GM12878 (cell line): ENCODE measurements at regions not wholly inside any gene's neighbourhood (a gene's known extent, or its start where the extent isn't known, plus 50 kb on each side); places are given as distances from the start of the nearest gene placed in this dataset.

Source experiments
- ATAC-seq: fragments of 200-7000 bp; cut with Tn5 transposase; 3 replicates; pipeline ENCODE4 v1.9.1; 2020; ENCODE audit warnings: mild to moderate bottlenecking, moderate library complexity
- BruUV-seq: library from RNA; stranded (reverse); fragments of 400-500 nt; replicated peaks from 2 replicates; lab custom pipeline; 2021; lab: Mats Ljungman, UMichigan
- CTCF ChIA-PET: fragments of 300-600 bp; sonication (Branson Sonifier 250); formaldehyde crosslinking; extraction: SDS; loops from one replicate; lab custom pipeline; 2021; ENCODE audit warnings: inconsistent platforms; lab: Yijun Ruan, JAX
- POLR2A ChIA-PET: fragments of 350-600 bp; formaldehyde crosslinking; extraction: SDS; loops from one replicate; lab custom pipeline; 2021; ENCODE audit warnings: inconsistent platforms; lab: Charles Lee
- RAD21 ChIA-PET: fragments of 300-600 bp; sonication (Branson Sonifier 250); formaldehyde crosslinking; loops from one replicate; lab custom pipeline; 2023; ENCODE audit warnings: antibody characterized with exemption; ENCODE audit not compliant: unreplicated experiment; lab: Charles Lee
- SMC1A ChIA-PET: fragments of 300-600 bp; sonication (Branson Sonifier 250); formaldehyde crosslinking; loops from one replicate; lab custom pipeline; 2023; ENCODE audit not compliant: unreplicated experiment, uncharacterized antibody; lab: Charles Lee
- DNase-seq: peaks from one replicate; pipeline ENCODE4 v3.0.0-alpha.2; 2011; ENCODE audit warnings: low read depth, low spot score
- FAIRE-seq: peaks from 3 replicates; lab custom pipeline; 2011; peaks lifted over from hg19 to GRCh38; lab: Jason Lieb, UNC
- H2AFZ ChIP-seq: 2 replicates; pipeline ENCODE4 v1.6.0; 2011; ENCODE audit warnings: low read depth, low read length, control low read depth; ENCODE audit not compliant: control insufficient read depth
- H3K27ac ChIP-seq: 2 replicates; pipeline ENCODE4 v1.5.1; 2011; ENCODE audit warnings: control low read depth; ENCODE audit not compliant: control insufficient read depth, insufficient read depth
- H3K27me3 ChIP-seq, 2 experiments: replicated peaks in 1 of 2; 2 replicates each; pipeline versions ENCODE4 v1.6.0 to v1.6.1; 2011; ENCODE audit warnings: low read length in 1 of 2; ENCODE audit not compliant: control insufficient read depth in 2 of 2, insufficient read depth in 2 of 2
- H3K36me3 ChIP-seq, 2 experiments: 2 replicates each; pipeline ENCODE4 v1.5.1; 2011; ENCODE audit warnings: low read length in 1 of 2; ENCODE audit not compliant: control insufficient read depth in 2 of 2, insufficient read depth in 2 of 2
- H3K4me1 ChIP-seq: 2 replicates; pipeline ENCODE4 v1.6.1; 2011; ENCODE audit warnings: mild to moderate bottlenecking, low read length, moderate library complexity, mixed read lengths; ENCODE audit not compliant: control insufficient read depth, insufficient read depth
- H3K4me2 ChIP-seq: 2 replicates; pipeline ENCODE4 v1.6.0; 2011; ENCODE audit warnings: control low read depth; ENCODE audit not compliant: control insufficient read depth, insufficient read depth
- H3K4me3 ChIP-seq: fragments of 200-600 bp; sonication (generic); 2 replicates; pipeline ENCODE4 v1.5.1; 2016
- H3K79me2 ChIP-seq: 2 replicates; pipeline ENCODE4 v1.6.0; 2011; ENCODE audit warnings: low read length; ENCODE audit not compliant: control insufficient read depth, insufficient read depth
- H3K9ac ChIP-seq: 2 replicates; pipeline ENCODE4 v1.8.0; 2011; ENCODE audit warnings: low read length, control low read depth, mixed read lengths; ENCODE audit not compliant: control insufficient read depth, insufficient read depth
- H3K9me3 ChIP-seq: replicated peaks from 3 replicates; pipeline ENCODE4 v1.5.1; 2011; ENCODE audit warnings: mild to moderate bottlenecking, low read length; ENCODE audit not compliant: control insufficient read depth, insufficient read depth
- H4K20me1 ChIP-seq: 2 replicates; pipeline ENCODE4 v1.6.0; 2011; ENCODE audit not compliant: control insufficient read depth, insufficient read depth
- BCL11A ChIP-seq: IDR thresholded peaks from 2 replicates; pipeline ENCODE4 v1.6.1; 2011; ENCODE audit warnings: low read depth, low read length
- EZH2 ChIP-seq: IDR thresholded peaks from 2 replicates; pipeline ENCODE4 v1.6.1; 2012; ENCODE audit warnings: low read depth, mild to moderate bottlenecking, control low read depth, inconsistent platforms, low read length, borderline replicate concordance; ENCODE audit not compliant: control insufficient read depth
- IKZF1 ChIP-seq: fragments of 450-650 bp; conservative IDR thresholded peaks from 2 replicates; pipeline ENCODE4 v1.6.1; 2017; ENCODE audit warnings: antibody characterized with exemption, mild to moderate bottlenecking
- MEF2B ChIP-seq: fragments of 450-650 bp; IDR thresholded peaks from 2 replicates; pipeline ENCODE4 v1.6.1; 2018; ENCODE audit warnings: mild to moderate bottlenecking, moderate library complexity; ENCODE audit not compliant: partially characterized antibody, poor library complexity, severe bottlenecking
- NBN ChIP-seq: fragments of 450-650 bp; IDR thresholded peaks from 2 replicates; pipeline ENCODE4 v1.6.1; 2016
- PBX3 ChIP-seq: IDR thresholded peaks from 2 replicates; pipeline ENCODE4 v1.6.1; 2011; ENCODE audit warnings: mild to moderate bottlenecking, low read depth, low read length, moderate library complexity; ENCODE audit not compliant: insufficient replicate concordance
- PML ChIP-seq: IDR thresholded peaks from 2 replicates; pipeline ENCODE4 v1.6.1; 2012; ENCODE audit warnings: low read length, inconsistent platforms
- RELB ChIP-seq: fragments of 450-650 bp; IDR thresholded peaks from 2 replicates; pipeline ENCODE4 v1.6.1; 2017; ENCODE audit warnings: low read depth, mild to moderate bottlenecking, moderate library complexity
- RUNX3 ChIP-seq: IDR thresholded peaks from 2 replicates; pipeline ENCODE4 v1.6.1; 2012; ENCODE audit warnings: low read length, inconsistent platforms
- SUPT20H ChIP-seq: IDR thresholded peaks from 2 replicates; pipeline ENCODE4 v1.6.1; 2011; ENCODE audit warnings: low read depth, mild to moderate bottlenecking, low read length, moderate library complexity, borderline replicate concordance; ENCODE audit not compliant: control insufficient read depth
- ZBTB11 ChIP-seq: fragments of 450-650 bp; formaldehyde crosslinking; IDR thresholded peaks from 2 replicates; pipeline ENCODE4 v1.5.0; 2022; ENCODE audit warnings: mild to moderate bottlenecking, missing genetic modification characterization
- WGBS: methylation state at CpG from one replicate; pipeline ENCODE4 v1.1.6; 2016; ENCODE audit warnings: low lambda C conversion rate; ENCODE audit not compliant: insufficient replicate concordance, insufficient coverage; ENCODE audit errors: missing lambda C conversion rate; 5-methylcytosine and 5-hydroxymethylcytosine counted together
- in situ Hi-C: fragments of 300-500 bp; cut with MboI; formaldehyde crosslinking; loops from 9 replicates; pipeline ENCODE4 v1.14.3; 2018; ENCODE audit warnings: mixed read lengths
- intact Hi-C: fragments of 100-400 bp; cut with micrococcal nuclease; formaldehyde crosslinking; loops from one replicate; pipeline ENCODE4 v1.14.2; 2022; ENCODE audit not compliant: unreplicated experiment
- TF ChIP-seq, protein P1 (sequence below): fragments of 450-650 bp; IDR thresholded peaks from 2 replicates; pipeline ENCODE4 v1.6.1; 2014; ENCODE audit warnings: mild to moderate bottlenecking

DNA sequence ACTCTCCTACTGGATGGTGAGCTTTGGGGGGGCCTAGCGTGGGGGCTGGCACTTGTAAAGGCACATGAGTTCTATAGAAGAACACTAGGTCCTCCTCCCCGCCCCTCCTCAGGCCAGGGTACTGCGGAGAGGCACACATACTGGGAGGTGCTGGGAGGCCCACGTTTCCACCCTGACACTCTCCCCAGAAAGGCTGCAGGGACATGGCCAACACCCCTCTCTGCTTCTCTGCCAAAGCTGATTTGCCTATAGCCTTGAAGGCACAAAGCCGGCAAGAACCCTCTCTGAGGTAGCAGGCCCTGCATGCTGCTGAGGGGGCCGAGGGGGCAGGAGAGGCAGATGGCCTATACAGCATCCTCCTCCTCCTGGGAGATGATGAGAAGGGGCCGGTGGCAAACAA lies 112.8 kb downstream of the BUD13 start (continued):
- no peak for TF ChIP-seq PML
- TF ChIP-seq MEF2B, result no peak

GRCh38 chr11:116658876-116659535 lies 113.8 kb downstream of the BUD13 start:
- Histone ChIP-seq H3K4me2 (no peak overlapping the region), H3K9me3 (no peaks in the 10 kb centered on the region), H3K27ac (no peak overlapping the region), H3K79me2 (no peaks in the 10 kb centered on the region), H3K9ac (no peak overlapping the region), H3K4me3 (no peak overlapping the region), H3K27me3 (peaks cover 1 to 5% of the 10 kb centered on the region in 2 experiments; a peak in 2 of 4 replicates), H2AFZ (no peak overlapping the region), H3K4me1 (no peaks in the 10 kb centered on the region), H4K20me1 (no peaks in the 10 kb centered on the region), H3K36me3 (no peaks in the 10 kb centered on the region)
- ChIA-PET SMC1A (no interaction called here), RAD21 (no interaction called here), CTCF (no interaction called here), POLR2A (no interaction called here)
- no TSS peak for BruUV-seq
- 17% methylated on average over 14 of the region's 14 CpGs for WGBS
- no peak for ATAC-seq
- intact Hi-C loops (no loop called here), in situ Hi-C loops (no loop called here)
- no peak for DNase-seq
- FAIRE-seq, result no peak
- TF ChIP-seq NBN (no peak), PBX3 (no peak), RUNX3 (no peak), RELB (no peak), SUPT20H (no peak), IKZF1 (no peak), EZH2 (no peak), BCL11A (no peak), ZBTB11 (CRISPR knock-in tag) (no peak)
- TF ChIP-seq, protein P1, sequence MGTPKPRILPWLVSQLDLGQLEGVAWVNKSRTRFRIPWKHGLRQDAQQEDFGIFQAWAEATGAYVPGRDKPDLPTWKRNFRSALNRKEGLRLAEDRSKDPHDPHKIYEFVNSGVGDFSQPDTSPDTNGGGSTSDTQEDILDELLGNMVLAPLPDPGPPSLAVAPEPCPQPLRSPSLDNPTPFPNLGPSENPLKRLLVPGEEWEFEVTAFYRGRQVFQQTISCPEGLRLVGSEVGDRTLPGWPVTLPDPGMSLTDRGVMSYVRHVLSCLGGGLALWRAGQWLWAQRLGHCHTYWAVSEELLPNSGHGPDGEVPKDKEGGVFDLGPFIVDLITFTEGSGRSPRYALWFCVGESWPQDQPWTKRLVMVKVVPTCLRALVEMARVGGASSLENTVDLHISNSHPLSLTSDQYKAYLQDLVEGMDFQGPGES, result no peak
